ENCODE measurements at regions not wholly inside any gene's neighbourhood (a gene's known extent, or its start where the extent isn't known, plus 50 kb on each side); places are given as distances from the start of the nearest gene placed in this dataset.

- no peak overlapping the region for H3K27ac ChIP-seq
- H3K4me2 ChIP-seq, result no peak overlapping the region
- no peak overlapping the region for H3K4me3 ChIP-seq (IDR thresholded peaks at IDR 0.05; ENCODE audit: insufficient read depth, low read depth, low read length)
- no peaks in the 10 kb centered on the region for H3K27me3 ChIP-seq (ENCODE audit: insufficient read depth, low read depth)
- H4K20me1 ChIP-seq (ENCODE audit: insufficient read depth), result no peaks in the 10 kb centered on the region
- peaks cover 32% of the 10 kb centered on the region for H3K4me1 ChIP-seq (ENCODE audit: low read depth, poor library complexity, severe bottlenecking)
- TF ChIP-seq CTCF (conservative IDR thresholded peaks at IDR 0.05; ENCODE audit: low read depth, low read length), result no peak
- no peaks in the 10 kb centered on the region for H3K79me2 ChIP-seq (ENCODE audit: insufficient read depth, low read depth)
- H3K9ac ChIP-seq, result no peak overlapping the region
- no peaks in the 10 kb centered on the region for H3K36me3 ChIP-seq (ENCODE audit: insufficient read depth)
- no peak overlapping the region for H2AFZ ChIP-seq (ENCODE audit: low read depth)
Observed at GRCh38 chr15:24766511-24767133, 91.0 kb downstream of the NPAP1 start.

- Histone ChIP-seq H4K20me1 (ENCODE audit: insufficient read depth) (no peaks in the 10 kb centered on the region), H2AFZ (ENCODE audit: low read depth) (no peak overlapping the region), H3K79me2 (ENCODE audit: insufficient read depth, low read depth) (no peaks in the 10 kb centered on the region), H3K27ac (no peak overlapping the region), H3K9ac (no peak overlapping the region), H3K4me1 (ENCODE audit: low read depth, poor library complexity, severe bottlenecking) (no peaks in the 10 kb centered on the region), H3K4me3 (IDR thresholded peaks at IDR 0.05; ENCODE audit: insufficient read depth, low read depth, low read length) (no peak overlapping the region), H3K27me3 (ENCODE audit: insufficient read depth, low read depth) (no peaks in the 10 kb centered on the region), H3K4me2 (no peak overlapping the region), H3K36me3 (ENCODE audit: insufficient read depth) (no peaks in the 10 kb centered on the region)
- TF ChIP-seq CTCF (conservative IDR thresholded peaks at IDR 0.05; ENCODE audit: low read depth, low read length), result no peak
Observed at GRCh38 chr15:24772266-24772665, 96.7 kb downstream of the NPAP1 start.

- no peak overlapping the region for H3K9ac ChIP-seq
- no peak overlapping the region for H3K4me3 ChIP-seq (IDR thresholded peaks at IDR 0.05; ENCODE audit: insufficient read depth, low read depth, low read length)
- no peaks in the 10 kb centered on the region for H3K4me1 ChIP-seq (ENCODE audit: low read depth, poor library complexity, severe bottlenecking)
- no peak overlapping the region for H2AFZ ChIP-seq (ENCODE audit: low read depth)
- H4K20me1 ChIP-seq (ENCODE audit: insufficient read depth), result no peaks in the 10 kb centered on the region
- no peak for TF ChIP-seq CTCF (conservative IDR thresholded peaks at IDR 0.05; ENCODE audit: low read depth, low read length)
- H3K27ac ChIP-seq, result no peak overlapping the region
- H3K36me3 ChIP-seq (ENCODE audit: insufficient read depth), result no peaks in the 10 kb centered on the region
- H3K27me3 ChIP-seq (ENCODE audit: insufficient read depth, low read depth), result no peaks in the 10 kb centered on the region
- no peaks in the 10 kb centered on the region for H3K79me2 ChIP-seq (ENCODE audit: insufficient read depth, low read depth)
- H3K4me2 ChIP-seq, result no peak overlapping the region
Observed at GRCh38 chr15:24772686-24773373, 97.3 kb downstream of the NPAP1 start.

GRCh38 chr15:24777307-24777706 lies 101.7 kb downstream of the NPAP1 start:
- H3K4me1 ChIP-seq (ENCODE audit: low read depth, poor library complexity, severe bottlenecking), result no peaks in the 10 kb centered on the region
- no peak overlapping the region for H3K27ac ChIP-seq
- H3K36me3 ChIP-seq (ENCODE audit: insufficient read depth), result no peaks in the 10 kb centered on the region
- no peaks in the 10 kb centered on the region for H4K20me1 ChIP-seq (ENCODE audit: insufficient read depth)
- no peak overlapping the region for H3K4me2 ChIP-seq
- H3K9ac ChIP-seq, result no peak overlapping the region
- no peak overlapping the region for H2AFZ ChIP-seq (ENCODE audit: low read depth)
- no peak for TF ChIP-seq CTCF (conservative IDR thresholded peaks at IDR 0.05; ENCODE audit: low read depth, low read length)
- no peaks in the 10 kb centered on the region for H3K79me2 ChIP-seq (ENCODE audit: insufficient read depth, low read depth)
- H3K27me3 ChIP-seq (ENCODE audit: insufficient read depth, low read depth), result no peaks in the 10 kb centered on the region
- no peak overlapping the region for H3K4me3 ChIP-seq (IDR thresholded peaks at IDR 0.05; ENCODE audit: insufficient read depth, low read depth, low read length)

Data from KMS-11 (cell line).